ENCODE measurements at regions not wholly inside any gene's neighbourhood (a gene's known extent, or its start where the extent isn't known, plus 50 kb on each side); places are given as distances from the start of the nearest gene placed in this dataset.

DNA sequence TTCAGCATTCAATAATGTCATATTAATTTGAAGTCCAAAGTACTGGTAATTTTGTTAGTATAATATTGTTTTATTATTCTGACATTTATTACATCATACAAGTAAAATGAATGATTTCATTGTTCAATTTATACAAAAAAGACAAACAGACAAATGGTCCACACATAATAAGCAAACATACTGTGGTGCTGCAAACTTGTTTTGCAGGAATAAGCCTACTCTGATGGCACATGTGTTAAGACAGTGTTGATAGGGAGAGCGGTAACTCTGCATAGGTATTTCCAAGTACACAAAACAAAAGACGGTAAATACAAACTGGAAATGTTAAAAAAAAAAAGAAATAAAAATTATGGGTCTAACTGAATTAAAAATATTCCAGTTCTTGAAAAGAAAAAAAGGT is 59.7 kb upstream of the DPYD start:
- intact Hi-C loops (cut with DNase I), result no loop called here
- ATAC-seq (no peak), DNase-seq (no peak)
- no peaks in the 10 kb centered on the region for H3K27me3 ChIP-seq
- no peak overlapping the region for H3K27ac ChIP-seq
- H3K4me3 ChIP-seq, result no peak overlapping the region
- H3K4me1 ChIP-seq, result no peaks in the 10 kb centered on the region
- no peaks in the 10 kb centered on the region for H3K36me3 ChIP-seq (replicated peaks in 1 of 2; ENCODE audit: insufficient read depth in 1 of 2, low read depth in 2 of 2)
- no peak for TF ChIP-seq POLR2A (IDR thresholded peaks at IDR 0.05)
- TF ChIP-seq, protein P1, sequence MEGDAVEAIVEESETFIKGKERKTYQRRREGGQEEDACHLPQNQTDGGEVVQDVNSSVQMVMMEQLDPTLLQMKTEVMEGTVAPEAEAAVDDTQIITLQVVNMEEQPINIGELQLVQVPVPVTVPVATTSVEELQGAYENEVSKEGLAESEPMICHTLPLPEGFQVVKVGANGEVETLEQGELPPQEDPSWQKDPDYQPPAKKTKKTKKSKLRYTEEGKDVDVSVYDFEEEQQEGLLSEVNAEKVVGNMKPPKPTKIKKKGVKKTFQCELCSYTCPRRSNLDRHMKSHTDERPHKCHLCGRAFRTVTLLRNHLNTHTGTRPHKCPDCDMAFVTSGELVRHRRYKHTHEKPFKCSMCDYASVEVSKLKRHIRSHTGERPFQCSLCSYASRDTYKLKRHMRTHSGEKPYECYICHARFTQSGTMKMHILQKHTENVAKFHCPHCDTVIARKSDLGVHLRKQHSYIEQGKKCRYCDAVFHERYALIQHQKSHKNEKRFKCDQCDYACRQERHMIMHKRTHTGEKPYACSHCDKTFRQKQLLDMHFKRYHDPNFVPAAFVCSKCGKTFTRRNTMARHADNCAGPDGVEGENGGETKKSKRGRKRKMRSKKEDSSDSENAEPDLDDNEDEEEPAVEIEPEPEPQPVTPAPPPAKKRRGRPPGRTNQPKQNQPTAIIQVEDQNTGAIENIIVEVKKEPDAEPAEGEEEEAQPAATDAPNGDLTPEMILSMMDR (IDR thresholded peaks at IDR 0.05), result no peak
- H3K9me3 ChIP-seq, result no peaks in the 10 kb centered on the region
- whole genome bisulfite sequencing, 2 donors, result 47 to 62% methylated on average over 2 of the region's 2 CpGs

- ATAC-seq (no peak), DNase-seq (no peak)
- H3K4me1 ChIP-seq, result no peaks in the 10 kb centered on the region
- intact Hi-C loops (cut with DNase I), result no loop called here
- H3K36me3 ChIP-seq (replicated peaks in 1 of 2; ENCODE audit: insufficient read depth in 1 of 2, low read depth in 2 of 2), result no peaks in the 10 kb centered on the region
- no peak overlapping the region for H3K27ac ChIP-seq
- no peak overlapping the region for H3K4me3 ChIP-seq
- TF ChIP-seq, protein P1 (IDR thresholded peaks at IDR 0.05), result no peak
- TF ChIP-seq POLR2A (IDR thresholded peaks at IDR 0.05), result no peak
- H3K27me3 ChIP-seq, result no peaks in the 10 kb centered on the region
- H3K9me3 ChIP-seq, result no peaks in the 10 kb centered on the region
Observed at GRCh38 chr1:97976801-97977200, 56.0 kb upstream of the DPYD start.

MicroRNA genes in the stretch of these regions (microRNA counts, 767-probe panel; counts per million panel counts)
- microRNA hsa-miR-137 (0 to 736 counts per million in 2 donors), microRNA hsa-miR-2682-5p (0 to 736 counts per million in 2 donors)

Small RNAs in the stretch of these regions (microRNA-seq; reads per million reads assigned to microRNA genes)
- gene MIR2682 (ENCODE audit: borderline number of aligned reads in 2 of 2, borderline replicate concordance in 2 of 2), result 0 to 0.45 reads per million in 2 donors

All from body of pancreas (tissue), 4 donors.